IPS-20b (cell line): ENCODE measurements at regions not wholly inside any gene's neighbourhood (a gene's known extent, or its start where the extent isn't known, plus 50 kb on each side); places are given as distances from the start of the nearest gene placed in this dataset.

ENCODE experiments used
- H3K27ac ChIP-seq: one replicate; pipeline ENCODE4 v1.5.1; 2013; ENCODE audit warnings: low read length
- H3K27me3 ChIP-seq: 2 replicates; pipeline ENCODE4 v1.6.1; 2013; ENCODE audit warnings: mild to moderate bottlenecking, low read length, inconsistent platforms; ENCODE audit not compliant: insufficient read depth
- H3K36me3 ChIP-seq: 2 replicates; pipeline ENCODE4 v1.6.1; 2013; ENCODE audit warnings: low read depth, mild to moderate bottlenecking, inconsistent platforms, low read length, moderate library complexity; ENCODE audit not compliant: insufficient read depth
- H3K4me1 ChIP-seq: 2 replicates; pipeline ENCODE4 v1.6.1; 2013; ENCODE audit warnings: mild to moderate bottlenecking, control low read depth, inconsistent platforms, low read length, moderate library complexity; ENCODE audit not compliant: insufficient read depth
- H3K4me3 ChIP-seq: 2 replicates; pipeline ENCODE4 v1.5.1; 2013; ENCODE audit warnings: mild to moderate bottlenecking, low read length, inconsistent platforms
- H3K9ac ChIP-seq: 2 replicates; pipeline ENCODE4 v1.6.1; 2013; ENCODE audit warnings: low read depth, mild to moderate bottlenecking, inconsistent platforms, low read length, moderate library complexity
- H3K9me3 ChIP-seq: 2 replicates; pipeline ENCODE4 v1.6.1; 2013; ENCODE audit warnings: mild to moderate bottlenecking, low read depth, low read length, inconsistent platforms; ENCODE audit not compliant: insufficient read depth

GRCh38 chr6:139979021-139979725, 604.7 kb upstream of the CITED2 start:
- Histone ChIP-seq H3K27ac (no peak overlapping the region), H3K27me3 (no peaks in the 10 kb centered on the region), H3K9ac (no peak overlapping the region), H3K36me3 (no peaks in the 10 kb centered on the region), H3K9me3 (no peaks in the 10 kb centered on the region), H3K4me3 (no peak overlapping the region), H3K4me1 (peaks cover 23% of the 10 kb centered on the region; the same call in 1 of the 2 replicates)

- no peak overlapping the region for H3K9ac ChIP-seq
- no peak overlapping the region for H3K27ac ChIP-seq
- no peaks in the 10 kb centered on the region for H3K27me3 ChIP-seq
- no peak overlapping the region for H3K4me3 ChIP-seq
- no peaks in the 10 kb centered on the region; the same call in 1 of the 2 replicates for H3K9me3 ChIP-seq
- peaks cover 16% of the 10 kb centered on the region; the same call in 1 of the 2 replicates for H3K4me1 ChIP-seq
- H3K36me3 ChIP-seq, result no peaks in the 10 kb centered on the region
Measured at GRCh38 chr6:139977887-139978332, 603.5 kb upstream of the CITED2 start.

- Histone ChIP-seq H3K36me3 (no peaks in the 10 kb centered on the region), H3K27me3 (no peaks in the 10 kb centered on the region), H3K4me1 (no peaks in the 10 kb centered on the region), H3K9ac (no peak overlapping the region), H3K27ac (no peak overlapping the region), H3K4me3 (no peak overlapping the region), H3K9me3 (no peaks in the 10 kb centered on the region; the same call in 1 of the 2 replicates)
Measured at GRCh38 chr6:139973669-139974344, 599.4 kb upstream of the CITED2 start.

GRCh38 chr6:139972116-139972515, 597.7 kb upstream of the CITED2 start:
- no peaks in the 10 kb centered on the region for H3K4me1 ChIP-seq
- no peaks in the 10 kb centered on the region for H3K36me3 ChIP-seq
- H3K9me3 ChIP-seq, result no peaks in the 10 kb centered on the region; the same call in 1 of the 2 replicates
- H3K4me3 ChIP-seq, result no peak overlapping the region
- no peak overlapping the region for H3K9ac ChIP-seq
- H3K27me3 ChIP-seq, result no peaks in the 10 kb centered on the region
- H3K27ac ChIP-seq, result no peak overlapping the region

GRCh38 chr6:139970591-139970991, 596.1 kb upstream of the CITED2 start:
- Histone ChIP-seq H3K9me3 (no peaks in the 10 kb centered on the region; the same call in 1 of the 2 replicates), H3K36me3 (no peaks in the 10 kb centered on the region), H3K27ac (no peak overlapping the region), H3K4me1 (peaks cover 6% of the 10 kb centered on the region; the same call in 1 of the 2 replicates), H3K27me3 (no peaks in the 10 kb centered on the region), H3K9ac (no peak overlapping the region), H3K4me3 (no peak overlapping the region)

- Histone ChIP-seq H3K4me1 (peaks cover 16% of the 10 kb centered on the region; the same call in 1 of the 2 replicates), H3K27ac (no peak overlapping the region), H3K27me3 (no peaks in the 10 kb centered on the region), H3K9ac (no peak overlapping the region), H3K9me3 (no peaks in the 10 kb centered on the region), H3K4me3 (no peak overlapping the region), H3K36me3 (no peaks in the 10 kb centered on the region)
Measured at GRCh38 chr6:139967497-139967896, 593.0 kb upstream of the CITED2 start.

- no peaks in the 10 kb centered on the region for H3K9me3 ChIP-seq
- no peak overlapping the region for H3K9ac ChIP-seq
- H3K4me3 ChIP-seq, result no peak overlapping the region
- no peak overlapping the region for H3K27ac ChIP-seq
- H3K4me1 ChIP-seq, result peaks cover 16% of the 10 kb centered on the region; the same call in 1 of the 2 replicates
- no peaks in the 10 kb centered on the region for H3K27me3 ChIP-seq
- H3K36me3 ChIP-seq, result no peaks in the 10 kb centered on the region
Measured at GRCh38 chr6:139965393-139965792, 590.9 kb upstream of the CITED2 start.

GRCh38 chr6:139964737-139965136, 590.3 kb upstream of the CITED2 start:
- H3K9ac ChIP-seq, result no peak overlapping the region
- H3K4me3 ChIP-seq, result no peak overlapping the region
- no peak overlapping the region for H3K27ac ChIP-seq
- H3K4me1 ChIP-seq, result peaks cover 16% of the 10 kb centered on the region; the same call in 1 of the 2 replicates
- H3K9me3 ChIP-seq, result no peaks in the 10 kb centered on the region
- no peaks in the 10 kb centered on the region for H3K36me3 ChIP-seq
- H3K27me3 ChIP-seq, result no peaks in the 10 kb centered on the region

GRCh38 chr6:139962654-139963347, 588.4 kb upstream of the CITED2 start:
- no peaks in the 10 kb centered on the region for H3K36me3 ChIP-seq
- H3K27me3 ChIP-seq, result no peaks in the 10 kb centered on the region
- no peak overlapping the region for H3K4me3 ChIP-seq
- no peaks in the 10 kb centered on the region for H3K9me3 ChIP-seq
- peaks cover 16% of the 10 kb centered on the region; the same call in 1 of the 2 replicates for H3K4me1 ChIP-seq
- H3K9ac ChIP-seq, result no peak overlapping the region
- H3K27ac ChIP-seq, result no peak overlapping the region

GRCh38 chr6:139961190-139961589, 586.7 kb upstream of the CITED2 start:
- Histone ChIP-seq H3K27me3 (no peaks in the 10 kb centered on the region), H3K9ac (no peak overlapping the region), H3K4me3 (no peak overlapping the region), H3K27ac (no peak overlapping the region), H3K4me1 (peaks cover 10% of the 10 kb centered on the region; the same call in 1 of the 2 replicates), H3K36me3 (no peaks in the 10 kb centered on the region), H3K9me3 (no peaks in the 10 kb centered on the region)

- Histone ChIP-seq H3K4me3 (no peak overlapping the region), H3K36me3 (no peaks in the 10 kb centered on the region), H3K9ac (no peak overlapping the region), H3K27me3 (no peaks in the 10 kb centered on the region), H3K4me1 (peaks cover 10% of the 10 kb centered on the region; the same call in 1 of the 2 replicates), H3K9me3 (no peaks in the 10 kb centered on the region), H3K27ac (no peak overlapping the region)
Measured at GRCh38 chr6:139960671-139961070, 586.2 kb upstream of the CITED2 start.
